Activated CD8-positive, alpha-beta memory T cell treated with anti-CD3 and anti-CD28 coated beads, Interleukin-2, amount 10 ng/mL, durations not matched to agents 7 days and 5 days (primary cell): ENCODE measurements at regions not wholly inside any gene's neighbourhood (a gene's known extent, or its start where the extent isn't known, plus 50 kb on each side); places are given as distances from the start of the nearest gene placed in this dataset.
"Not testable (repeated sequence)": the region's sequence is repeated elsewhere in the genome, so short reads cannot be mapped to it uniquely, and the experiment has no call there.

Experiments
- ATAC-seq: fragments of 150-1000 bp; cut with Tn5 transposase; one replicate; pipeline ENCODE4 v1.10.0; 2021; ENCODE audit warnings: moderate library complexity
- CTCF ChIA-PET: fragments of 350-600 bp; sonication (Branson Sonifier 250); formaldehyde crosslinking; loops from one replicate; lab custom pipeline; 2021; ENCODE audit warnings: antibody characterized with exemption; lab: Charles Lee
- DNase-seq: peaks from one replicate; pipeline ENCODE4 v3.0.0-alpha.2; 2020
- H3K27ac Mint-ChIP-seq: one replicate; pipeline ENCODE4 v1.8.0; 2021; ENCODE audit warnings: mild to moderate bottlenecking, mixed read lengths
- H3K27me3 Mint-ChIP-seq: one replicate; pipeline ENCODE4 v1.8.0; 2021; ENCODE audit warnings: mixed read lengths
- H3K36me3 Mint-ChIP-seq: one replicate; pipeline ENCODE4 v1.8.0; 2021; ENCODE audit warnings: mild to moderate bottlenecking, mixed read lengths
- H3K4me1 Mint-ChIP-seq: one replicate; pipeline ENCODE4 v1.8.0; 2021; ENCODE audit warnings: mixed read lengths
- H3K4me3 Mint-ChIP-seq: one replicate; pipeline ENCODE4 v1.8.0; 2021; ENCODE audit warnings: mild to moderate bottlenecking, moderate library complexity, mixed read lengths
- H3K9me3 Mint-ChIP-seq: one replicate; pipeline ENCODE4 v1.8.0; 2022; ENCODE audit warnings: low read depth, mixed read lengths

- Mint-ChIP-seq H3K4me1 (no peaks in the 10 kb centered on the region), H3K36me3 (no peaks in the 10 kb centered on the region), H3K9me3 (peaks cover 6% of the 10 kb centered on the region), H3K27me3 (no peaks in the 10 kb centered on the region), H3K27ac (no peak overlapping the region), H3K4me3 (no peak overlapping the region)
- CTCF ChIA-PET = no interaction called here
- DNase-seq (no peak), ATAC-seq (no peak)
Observed at GRCh38 chr12:61554268-61555008, 705.8 kb upstream of the USP15 start.

GRCh38 chr12:61563665-61564450 is 696.3 kb upstream of the USP15 start:
- no peak overlapping the region for H3K27ac Mint-ChIP-seq
- no peaks in the 10 kb centered on the region for H3K27me3 Mint-ChIP-seq
- H3K4me1 Mint-ChIP-seq = no peaks in the 10 kb centered on the region
- H3K9me3 Mint-ChIP-seq = peaks cover 2% of the 10 kb centered on the region
- DNase-seq = no peak
- no peaks in the 10 kb centered on the region for H3K36me3 Mint-ChIP-seq
- ATAC-seq = no peak
- no peak overlapping the region for H3K4me3 Mint-ChIP-seq
- CTCF ChIA-PET = no interaction called here

GRCh38 chr12:61564466-61564865 is 695.7 kb upstream of the USP15 start:
- Mint-ChIP-seq H3K27ac (no peak overlapping the region), H3K4me1 (no peaks in the 10 kb centered on the region), H3K9me3 (peaks cover 2% of the 10 kb centered on the region), H3K4me3 (no peak overlapping the region), H3K36me3 (no peaks in the 10 kb centered on the region), H3K27me3 (no peaks in the 10 kb centered on the region)
- CTCF ChIA-PET = no interaction called here
- ATAC-seq = no peak
- DNase-seq = no peak

- Mint-ChIP-seq H3K27me3 (no peaks in the 10 kb centered on the region), H3K4me3 (no peak overlapping the region), H3K9me3 (peaks cover 2% of the 10 kb centered on the region), H3K36me3 (no peaks in the 10 kb centered on the region), H3K27ac (no peak overlapping the region), H3K4me1 (no peaks in the 10 kb centered on the region)
- ATAC-seq (no peak), DNase-seq (no peak)
- CTCF ChIA-PET = no interaction called here
Observed at GRCh38 chr12:61566183-61566582, 694.0 kb upstream of the USP15 start.

GRCh38 chr12:61574339-61574738 is 685.9 kb upstream of the USP15 start:
- no peaks in the 10 kb centered on the region for H3K27me3 Mint-ChIP-seq
- DNase-seq (no peak), ATAC-seq (no peak)
- H3K27ac Mint-ChIP-seq = no peak overlapping the region
- CTCF ChIA-PET = no interaction called here
- H3K36me3 Mint-ChIP-seq = peaks cover 2% of the 10 kb centered on the region
- no peak overlapping the region for H3K4me3 Mint-ChIP-seq
- peaks cover 6% of the 10 kb centered on the region for H3K9me3 Mint-ChIP-seq
- H3K4me1 Mint-ChIP-seq = no peaks in the 10 kb centered on the region

- Mint-ChIP-seq H3K36me3 (no peaks in the 10 kb centered on the region), H3K9me3 (peaks cover 13% of the 10 kb centered on the region), H3K27ac (no peak overlapping the region), H3K27me3 (no peaks in the 10 kb centered on the region), H3K4me1 (no peaks in the 10 kb centered on the region), H3K4me3 (no peak overlapping the region)
- no peak for DNase-seq
- CTCF ChIA-PET = no interaction called here
- no peak for ATAC-seq
Observed at GRCh38 chr12:61584943-61585342, 675.3 kb upstream of the USP15 start.

GRCh38 chr12:61590864-61591263 is 669.3 kb upstream of the USP15 start:
- H3K27me3 Mint-ChIP-seq, H3K4me3 Mint-ChIP-seq, ATAC-seq, CTCF ChIA-PET, DNase-seq, H3K4me1 Mint-ChIP-seq, H3K36me3 Mint-ChIP-seq, H3K27ac Mint-ChIP-seq: not testable (repeated sequence)
- H3K9me3 Mint-ChIP-seq = peaks cover 28% of the 10 kb centered on the region

- Mint-ChIP-seq H3K27ac (no peak overlapping the region), H3K27me3 (no peaks in the 10 kb centered on the region), H3K36me3 (no peaks in the 10 kb centered on the region), H3K4me3 (no peak overlapping the region), H3K9me3 (peaks cover 5% of the 10 kb centered on the region), H3K4me1 (no peaks in the 10 kb centered on the region)
- DNase-seq (no peak), ATAC-seq (no peak)
- CTCF ChIA-PET = no interaction called here
Observed at GRCh38 chr12:61610143-61610542, 650.1 kb upstream of the USP15 start.

- DNase-seq (no peak), ATAC-seq (no peak)
- Mint-ChIP-seq H3K27me3 (no peaks in the 10 kb centered on the region), H3K27ac (no peak overlapping the region), H3K9me3 (peaks cover 2% of the 10 kb centered on the region), H3K4me1 (no peaks in the 10 kb centered on the region), H3K36me3 (no peaks in the 10 kb centered on the region), H3K4me3 (no peak overlapping the region)
- CTCF ChIA-PET = no interaction called here
Observed at GRCh38 chr12:61629702-61630101, 630.5 kb upstream of the USP15 start.

GRCh38 chr12:61646639-61647038 is 613.6 kb upstream of the USP15 start:
- H3K27ac Mint-ChIP-seq = no peak overlapping the region
- no peaks in the 10 kb centered on the region for H3K27me3 Mint-ChIP-seq
- peaks cover 15% of the 10 kb centered on the region for H3K9me3 Mint-ChIP-seq
- DNase-seq (no peak), ATAC-seq (no peak)
- no peaks in the 10 kb centered on the region for H3K4me1 Mint-ChIP-seq
- CTCF ChIA-PET = no interaction called here
- no peak overlapping the region for H3K4me3 Mint-ChIP-seq
- no peaks in the 10 kb centered on the region for H3K36me3 Mint-ChIP-seq

GRCh38 chr12:61647566-61647965 is 612.6 kb upstream of the USP15 start:
- ATAC-seq (no peak), DNase-seq (no peak)
- H3K27ac Mint-ChIP-seq = no peak overlapping the region
- H3K4me3 Mint-ChIP-seq = no peak overlapping the region
- no peaks in the 10 kb centered on the region for H3K36me3 Mint-ChIP-seq
- no peaks in the 10 kb centered on the region for H3K4me1 Mint-ChIP-seq
- peaks cover 18% of the 10 kb centered on the region for H3K9me3 Mint-ChIP-seq
- no peaks in the 10 kb centered on the region for H3K27me3 Mint-ChIP-seq
- CTCF ChIA-PET = no interaction called here

GRCh38 chr12:61652265-61652664 is 607.9 kb upstream of the USP15 start:
- no peak overlapping the region for H3K4me3 Mint-ChIP-seq
- DNase-seq (no peak), ATAC-seq (no peak)
- CTCF ChIA-PET = no interaction called here
- no peaks in the 10 kb centered on the region for H3K36me3 Mint-ChIP-seq
- H3K9me3 Mint-ChIP-seq = peaks cover 16% of the 10 kb centered on the region
- H3K27ac Mint-ChIP-seq = no peak overlapping the region
- no peaks in the 10 kb centered on the region for H3K27me3 Mint-ChIP-seq
- H3K4me1 Mint-ChIP-seq = no peaks in the 10 kb centered on the region

GRCh38 chr12:61654698-61655097 is 605.5 kb upstream of the USP15 start:
- H3K4me1 Mint-ChIP-seq = no peaks in the 10 kb centered on the region
- CTCF ChIA-PET = no interaction called here
- ATAC-seq (no peak), DNase-seq (no peak)
- H3K9me3 Mint-ChIP-seq = peaks cover 11% of the 10 kb centered on the region
- H3K27ac Mint-ChIP-seq = no peak overlapping the region
- H3K27me3 Mint-ChIP-seq = no peaks in the 10 kb centered on the region
- H3K4me3 Mint-ChIP-seq = no peak overlapping the region
- no peaks in the 10 kb centered on the region for H3K36me3 Mint-ChIP-seq

- CTCF ChIA-PET = no interaction called here
- Mint-ChIP-seq H3K27me3 (no peaks in the 10 kb centered on the region), H3K9me3 (peaks cover 8% of the 10 kb centered on the region), H3K4me1 (no peaks in the 10 kb centered on the region), H3K4me3 (no peak overlapping the region), H3K27ac (no peak overlapping the region), H3K36me3 (no peaks in the 10 kb centered on the region)
- ATAC-seq = no peak
- DNase-seq = no peak
Observed at GRCh38 chr12:61655241-61655640, 605.0 kb upstream of the USP15 start.
